ENCODE measurements at regions not wholly inside any gene's neighbourhood (a gene's known extent, or its start where the extent isn't known, plus 50 kb on each side); places are given as distances from the start of the nearest gene placed in this dataset.

GRCh38 chr13:67355812-67356476, 125.8 kb upstream of the PCDH9 start:
- no peak for DNase-seq (ENCODE audit: low read depth)
- no peak for TF ChIP-seq CTCF (IDR thresholded peaks at IDR 0.05; ENCODE audit: low read depth, low read length, missing control alignments)
- H3K4me3 ChIP-seq (ENCODE audit: low read depth, low read length): no peak overlapping the region

- TF ChIP-seq CTCF (IDR thresholded peaks at IDR 0.05; ENCODE audit: low read depth, low read length, missing control alignments): no peak
- DNase-seq (ENCODE audit: low read depth): no peak
- H3K4me3 ChIP-seq (ENCODE audit: low read depth, low read length): no peak overlapping the region
Observed at GRCh38 chr13:67353941-67354340, 123.8 kb upstream of the PCDH9 start.

DNA sequence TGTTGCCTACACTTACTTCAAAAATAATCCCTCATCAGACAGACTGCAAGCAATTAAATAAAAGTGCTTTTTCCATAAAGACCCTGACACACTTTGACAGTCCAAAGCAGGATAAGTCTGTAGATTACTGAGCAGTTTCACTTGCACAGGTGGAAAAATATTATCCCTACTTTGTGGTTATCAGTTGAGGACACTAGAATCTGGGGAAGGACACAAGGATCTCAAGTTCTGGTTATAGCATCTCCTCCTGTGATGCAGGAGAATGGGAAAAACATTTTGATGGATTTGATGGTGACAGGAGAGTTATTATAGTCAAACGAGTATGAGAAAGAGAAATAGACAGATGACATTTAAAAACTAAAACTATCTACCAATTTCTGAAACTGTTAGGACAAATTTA, 122.9 kb upstream of the PCDH9 start:
- no peak for TF ChIP-seq CTCF (IDR thresholded peaks at IDR 0.05; ENCODE audit: low read depth, low read length, missing control alignments)
- H3K4me3 ChIP-seq (ENCODE audit: low read depth, low read length): no peak overlapping the region
- no peak for DNase-seq (ENCODE audit: low read depth)

- H3K4me3 ChIP-seq (ENCODE audit: low read depth, low read length): no peak overlapping the region
- no peak for DNase-seq (ENCODE audit: low read depth)
- TF ChIP-seq CTCF (IDR thresholded peaks at IDR 0.05; ENCODE audit: low read depth, low read length, missing control alignments): no peak
Observed at GRCh38 chr13:67351909-67352308, 121.8 kb upstream of the PCDH9 start.

- no peak for TF ChIP-seq CTCF (IDR thresholded peaks at IDR 0.05; ENCODE audit: low read depth, low read length, missing control alignments)
- no peak overlapping the region for H3K4me3 ChIP-seq (ENCODE audit: low read depth, low read length)
- DNase-seq (ENCODE audit: low read depth): no peak
Observed at GRCh38 chr13:67351114-67351513, 121.0 kb upstream of the PCDH9 start.

GRCh38 chr13:67343777-67344176, 113.6 kb upstream of the PCDH9 start:
- TF ChIP-seq CTCF (IDR thresholded peaks at IDR 0.05; ENCODE audit: low read depth, low read length, missing control alignments): no peak
- no peak for DNase-seq (ENCODE audit: low read depth)

GRCh38 chr13:67341406-67341805, 111.3 kb upstream of the PCDH9 start:
- DNase-seq (ENCODE audit: low read depth): no peak
- no peak overlapping the region for H3K4me3 ChIP-seq (ENCODE audit: low read depth, low read length)
- no peak for TF ChIP-seq CTCF (IDR thresholded peaks at IDR 0.05; ENCODE audit: low read depth, low read length, missing control alignments)

More at GRCh38 chr13:67343777-67344176, 113.6 kb upstream of the PCDH9 start:
- H3K4me3 ChIP-seq (ENCODE audit: low read depth, low read length): no peak overlapping the region

Data from GM12864 (cell line).